SU-DHL-6 (cell line): ENCODE measurements at regions not wholly inside any gene's neighbourhood (a gene's known extent, or its start where the extent isn't known, plus 50 kb on each side); places are given as distances from the start of the nearest gene placed in this dataset.

Source experiments
- H2AFZ ChIP-seq: fragments of 200-600 bp; sonication (generic); 2 replicates; pipeline ENCODE4 v1.6.1; 2014; ENCODE audit warnings: low read depth, mild to moderate bottlenecking, moderate library complexity, mixed read lengths, antibody characterized with exemption, low read length; ENCODE audit not compliant: severe bottlenecking
- H3F3A ChIP-seq: fragments of 200-600 bp; shearing (Covaris generic); 2 replicates; pipeline ENCODE4 v1.6.0; 2016; ENCODE audit warnings: antibody characterized with exemption, mild to moderate bottlenecking; ENCODE audit not compliant: insufficient read depth
- H3K27ac ChIP-seq: fragments of 200-600 bp; sonication (generic); 2 replicates; pipeline ENCODE4 v1.5.1; 2016; ENCODE audit warnings: low read depth, mild to moderate bottlenecking, low read length, moderate library complexity, mixed read lengths
- H3K27me3 ChIP-seq: fragments of 200-600 bp; sonication (generic), shearing (Covaris generic); 2 replicates; pipeline ENCODE4 v1.6.0; 2014; ENCODE audit warnings: mild to moderate bottlenecking, low read length
- H3K36me3 ChIP-seq: fragments of 200-600 bp; sonication (generic); 2 replicates; pipeline ENCODE4 v1.6.1; 2014; ENCODE audit warnings: mild to moderate bottlenecking, low read length, mixed read lengths
- H3K4me2 ChIP-seq: fragments of 300-600, 200-600 bp; shearing (Covaris generic), sonication (generic); 2 replicates; pipeline ENCODE4 v1.6.0; 2014; ENCODE audit warnings: low read length, low read depth, mild to moderate bottlenecking; ENCODE audit not compliant: poor library complexity, severe bottlenecking
- H3K4me3 ChIP-seq: fragments of 200-600 bp; sonication (generic); 2 replicates; pipeline ENCODE4 v1.5.1; 2014; ENCODE audit warnings: antibody characterized with exemption, low read length, mild to moderate bottlenecking, mixed read lengths; ENCODE audit not compliant: insufficient read depth, poor library complexity, severe bottlenecking
- H3K79me2 ChIP-seq: fragments of 200-600 bp; sonication (generic); 2 replicates; pipeline ENCODE4 v1.6.1; 2014; ENCODE audit warnings: mild to moderate bottlenecking, low read length, moderate library complexity; ENCODE audit not compliant: insufficient read depth
- H3K9ac ChIP-seq: fragments of 200-600 bp; sonication (generic); 2 replicates; pipeline ENCODE4 v1.7.0; 2014; ENCODE audit warnings: mild to moderate bottlenecking, low read length
- H3K9me2 ChIP-seq: fragments of 200-600 bp; sonication (generic); replicated peaks from 2 replicates; pipeline ENCODE4 v1.6.1; 2014; ENCODE audit warnings: low read length; ENCODE audit not compliant: insufficient read depth
- H3K9me3 ChIP-seq: fragments of 200-600 bp; sonication (generic); 2 replicates; pipeline ENCODE4 v1.6.1; 2014; ENCODE audit warnings: low read length, mixed read lengths; ENCODE audit not compliant: insufficient read depth
- H4K20me1 ChIP-seq: fragments of 200-600 bp; sonication (generic); 2 replicates; pipeline ENCODE4 v1.6.1; 2014; ENCODE audit warnings: low read depth, mild to moderate bottlenecking, antibody characterized with exemption, low read length, moderate library complexity, mixed read lengths
- EZH2phosphoT487 ChIP-seq: fragments of 200-600 bp; sonication (generic), shearing (Covaris generic); conservative IDR thresholded peaks from 2 replicates; pipeline ENCODE4 v1.6.1; 2018; ENCODE audit warnings: mild to moderate bottlenecking, antibody characterized with exemption, low read length, moderate library complexity, mixed read lengths
- TF ChIP-seq, protein P1 (sequence below): fragments of 200-600 bp; sonication (generic); IDR thresholded peaks from one replicate; pipeline ENCODE4 v1.5.1; 2017; ENCODE audit warnings: antibody characterized with exemption, mild to moderate bottlenecking, low read length, moderate library complexity; ENCODE audit not compliant: insufficient read depth, poor library complexity, severe bottlenecking

DNA sequence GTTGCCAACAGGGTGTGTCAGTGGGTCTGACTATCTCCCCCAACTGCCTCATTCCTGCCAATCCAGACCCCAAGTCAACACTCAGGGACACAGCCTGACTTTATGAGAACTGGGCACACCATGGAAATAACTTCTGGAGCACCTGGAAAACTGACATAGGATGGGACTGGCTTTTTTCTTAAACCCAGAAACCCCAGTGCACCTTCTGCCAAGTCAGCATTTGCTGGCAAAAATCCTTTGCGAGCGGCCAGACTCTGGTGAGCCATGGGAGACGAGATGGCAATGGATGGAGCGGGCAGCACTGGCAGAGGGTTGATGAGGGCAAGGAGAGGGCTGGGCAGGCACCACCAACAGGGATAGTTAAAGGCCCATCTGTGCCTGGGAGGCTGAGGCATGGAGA lies 114.4 kb upstream of the OSMR start:
- Histone ChIP-seq H3K4me2 (no peak overlapping the region), H3K9me3 (no peaks in the 10 kb centered on the region), H3K9ac (no peak overlapping the region), H3F3A (no peaks in the 10 kb centered on the region), H3K79me2 (no peaks in the 10 kb centered on the region), H2AFZ (no peak overlapping the region), H3K27me3 (no peaks in the 10 kb centered on the region), H3K36me3 (no peaks in the 10 kb centered on the region), H3K27ac (no peak overlapping the region), H3K4me3 (no peak overlapping the region), H4K20me1 (no peaks in the 10 kb centered on the region), H3K9me2 (no peaks in the 10 kb centered on the region)
- TF ChIP-seq, protein P1, sequence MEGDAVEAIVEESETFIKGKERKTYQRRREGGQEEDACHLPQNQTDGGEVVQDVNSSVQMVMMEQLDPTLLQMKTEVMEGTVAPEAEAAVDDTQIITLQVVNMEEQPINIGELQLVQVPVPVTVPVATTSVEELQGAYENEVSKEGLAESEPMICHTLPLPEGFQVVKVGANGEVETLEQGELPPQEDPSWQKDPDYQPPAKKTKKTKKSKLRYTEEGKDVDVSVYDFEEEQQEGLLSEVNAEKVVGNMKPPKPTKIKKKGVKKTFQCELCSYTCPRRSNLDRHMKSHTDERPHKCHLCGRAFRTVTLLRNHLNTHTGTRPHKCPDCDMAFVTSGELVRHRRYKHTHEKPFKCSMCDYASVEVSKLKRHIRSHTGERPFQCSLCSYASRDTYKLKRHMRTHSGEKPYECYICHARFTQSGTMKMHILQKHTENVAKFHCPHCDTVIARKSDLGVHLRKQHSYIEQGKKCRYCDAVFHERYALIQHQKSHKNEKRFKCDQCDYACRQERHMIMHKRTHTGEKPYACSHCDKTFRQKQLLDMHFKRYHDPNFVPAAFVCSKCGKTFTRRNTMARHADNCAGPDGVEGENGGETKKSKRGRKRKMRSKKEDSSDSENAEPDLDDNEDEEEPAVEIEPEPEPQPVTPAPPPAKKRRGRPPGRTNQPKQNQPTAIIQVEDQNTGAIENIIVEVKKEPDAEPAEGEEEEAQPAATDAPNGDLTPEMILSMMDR = no peak
- TF ChIP-seq EZH2phosphoT487 = no peak

DNA sequence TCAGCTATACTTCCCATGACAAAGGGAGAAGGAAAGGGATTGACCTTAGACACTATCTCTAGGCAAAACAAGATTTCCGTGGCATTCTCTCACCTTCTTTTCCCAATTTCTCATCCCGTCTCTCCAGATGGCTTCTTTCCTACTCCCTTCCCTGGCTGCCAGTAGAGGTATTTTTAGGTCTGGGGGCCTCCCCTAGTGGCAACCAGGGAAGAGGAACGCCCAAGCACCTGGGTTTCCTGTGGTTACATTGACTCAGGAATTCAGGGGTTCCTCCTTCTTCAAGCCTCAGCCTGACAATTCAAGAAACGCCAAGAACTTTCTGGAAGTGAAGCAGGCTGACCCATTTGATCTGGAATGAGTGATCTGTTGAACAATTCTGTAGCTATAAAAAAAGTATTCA lies 111.5 kb upstream of the OSMR start:
- Histone ChIP-seq H3K79me2 (no peaks in the 10 kb centered on the region), H3K9me3 (no peaks in the 10 kb centered on the region)
- TF ChIP-seq, protein P1 = no peak
- no peak for TF ChIP-seq EZH2phosphoT487

DNA sequence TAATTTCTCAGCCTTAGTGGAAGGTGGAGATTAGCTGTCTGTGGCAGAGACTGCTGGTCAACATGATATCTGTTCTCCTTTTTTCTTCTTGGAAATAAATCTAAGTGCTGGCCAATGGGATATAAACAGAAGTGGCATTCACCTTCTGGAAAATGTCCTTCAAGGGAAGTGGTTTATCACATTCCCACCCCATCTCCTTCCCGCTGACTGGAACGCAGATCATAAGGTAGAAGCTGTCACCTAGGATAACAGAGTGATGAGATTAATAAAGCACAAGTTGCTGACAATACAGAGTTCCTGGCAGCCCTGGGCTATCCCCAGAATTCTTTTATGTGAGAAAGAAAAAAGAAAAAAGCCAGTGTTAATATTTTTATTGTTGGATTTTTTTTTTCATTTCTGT lies 109.7 kb upstream of the OSMR start:
- H3K36me3 ChIP-seq = no peaks in the 10 kb centered on the region
- H3K27me3 ChIP-seq = no peaks in the 10 kb centered on the region
- TF ChIP-seq, protein P1 = no peak
- TF ChIP-seq EZH2phosphoT487 = no peak
- no peaks in the 10 kb centered on the region for H3K9me3 ChIP-seq
- no peaks in the 10 kb centered on the region for H4K20me1 ChIP-seq
- no peaks in the 10 kb centered on the region for H3K9me2 ChIP-seq
- no peaks in the 10 kb centered on the region for H3F3A ChIP-seq
- no peak overlapping the region for H3K9ac ChIP-seq
- H2AFZ ChIP-seq = no peak overlapping the region
- H3K79me2 ChIP-seq = no peaks in the 10 kb centered on the region
- H3K27ac ChIP-seq = no peak overlapping the region
- H3K4me2 ChIP-seq = no peak overlapping the region
- H3K4me3 ChIP-seq = no peak overlapping the region

More for the DNA sequence above, 111.5 kb upstream of the OSMR start:
- no peaks in the 10 kb centered on the region for H3F3A ChIP-seq
- H3K9ac ChIP-seq = no peak overlapping the region
- no peak overlapping the region for H3K4me2 ChIP-seq
- H3K9me2 ChIP-seq = no peaks in the 10 kb centered on the region
- H3K27me3 ChIP-seq = no peaks in the 10 kb centered on the region
- H4K20me1 ChIP-seq = no peaks in the 10 kb centered on the region
- H3K36me3 ChIP-seq = no peaks in the 10 kb centered on the region
- no peak overlapping the region for H2AFZ ChIP-seq
- no peak overlapping the region for H3K27ac ChIP-seq
- H3K4me3 ChIP-seq = no peak overlapping the region
